Stimulated activated effector memory CD8-positive, alpha-beta T cell treated with anti-CD3 and anti-CD28 coated beads, Interleukin-12 subunit alpha, Interleukin-12 subunit beta, amount 100 ng/mL, for 72 hours (primary cell): ENCODE measurements at regions not wholly inside any gene's neighbourhood (a gene's known extent, or its start where the extent isn't known, plus 50 kb on each side); places are given as distances from the start of the nearest gene placed in this dataset.

Experiments used
- ATAC-seq: fragments of 150-1000 bp; cut with Tn5 transposase; 2 replicates; pipeline ENCODE4 v1.10.0; 2021
- DNase-seq, 2 donors: peaks; one replicate each; pipeline ENCODE4 v3.0.0; 2021 to 2022; ENCODE audit warnings: low spot score in 2 of 2
- H3K27ac Mint-ChIP-seq: one replicate; pipeline ENCODE4 v1.8.0; 2022; ENCODE audit warnings: mild to moderate bottlenecking, mixed read lengths
- H3K36me3 Mint-ChIP-seq: one replicate; pipeline ENCODE4 v1.8.0; 2022; ENCODE audit warnings: mild to moderate bottlenecking, mixed read lengths
- H3K4me1 Mint-ChIP-seq: one replicate; pipeline ENCODE4 v1.8.0; 2022; ENCODE audit warnings: mixed read lengths
- H3K4me3 Mint-ChIP-seq: one replicate; pipeline ENCODE4 v1.8.0; 2022; ENCODE audit warnings: mild to moderate bottlenecking, mixed read lengths
- H3K9me3 Mint-ChIP-seq: one replicate; pipeline ENCODE4 v1.8.0; 2022; ENCODE audit warnings: mixed read lengths

DNA sequence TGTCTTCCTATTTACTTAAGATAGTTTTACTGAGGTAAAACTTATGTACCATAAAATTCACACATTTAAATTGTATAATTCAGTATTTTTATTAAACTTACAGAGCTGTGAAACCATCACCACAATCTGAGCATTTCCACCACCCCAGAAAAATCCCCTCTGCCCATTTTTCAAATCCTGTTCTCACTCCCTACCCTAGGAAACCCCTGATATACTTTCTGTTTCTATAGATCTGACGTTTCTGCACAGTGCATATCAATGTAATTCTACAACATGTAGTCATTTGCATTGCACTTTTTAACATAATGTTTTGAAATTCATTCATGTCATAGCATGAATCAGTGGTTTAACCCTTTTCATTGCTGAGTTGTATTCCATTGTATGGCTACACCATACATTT, 96.7 kb upstream of the OPRM1 start:
- no peaks in the 10 kb centered on the region for H3K4me1 Mint-ChIP-seq
- ATAC-seq, result no peak

DNA sequence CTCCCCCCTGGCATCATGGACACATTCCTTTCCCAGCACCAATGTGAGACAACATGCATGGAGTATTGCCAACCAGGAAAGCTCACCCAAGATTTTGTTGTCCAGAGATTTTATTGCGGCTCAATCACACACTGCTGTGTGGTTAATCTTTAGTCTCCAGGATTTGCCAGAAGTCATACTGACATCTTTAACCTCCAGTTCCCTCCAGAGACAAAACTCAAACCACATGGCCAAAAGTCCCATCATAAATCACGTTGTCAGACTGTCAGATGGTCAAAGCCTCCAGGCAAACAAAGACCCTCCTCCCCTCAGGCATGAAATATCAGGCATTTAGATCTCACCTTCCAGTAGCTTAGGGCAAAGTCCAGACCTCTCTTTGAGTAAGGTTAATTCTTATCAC, 97.3 kb upstream of the OPRM1 start:
- no peak overlapping the region for H3K27ac Mint-ChIP-seq
- DNase-seq, result no peak

More for the DNA sequence above, 96.7 kb upstream of the OPRM1 start:
- no peak overlapping the region for H3K27ac Mint-ChIP-seq
- no peaks in the 10 kb centered on the region for H3K36me3 Mint-ChIP-seq
- no peak overlapping the region for H3K4me3 Mint-ChIP-seq
- no peak for DNase-seq
- H3K9me3 Mint-ChIP-seq, result peaks cover 2% of the 10 kb centered on the region

DNA sequence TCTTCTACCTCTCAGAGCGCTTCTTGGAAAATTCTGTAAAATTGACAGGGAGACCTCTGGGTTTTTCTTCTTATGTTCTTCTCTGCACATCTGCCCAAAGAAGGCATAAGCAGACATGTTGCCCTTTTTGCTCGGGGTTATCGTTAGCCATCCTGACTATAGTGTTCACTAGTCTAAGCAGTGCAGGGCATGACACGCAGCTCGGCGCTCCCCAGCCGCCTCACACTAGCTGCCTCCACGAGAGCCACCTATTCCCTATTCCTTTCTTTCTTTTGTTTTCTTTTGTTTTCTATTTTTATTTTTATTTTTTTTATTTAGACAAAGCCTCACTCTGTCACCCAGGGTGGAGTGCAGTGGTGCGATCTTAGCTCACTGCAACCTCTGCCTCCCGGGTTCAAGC, 100.2 kb upstream of the OPRM1 start:
- no peaks in the 10 kb centered on the region for H3K36me3 Mint-ChIP-seq
- no peak overlapping the region for H3K27ac Mint-ChIP-seq
- no peaks in the 10 kb centered on the region for H3K4me1 Mint-ChIP-seq
- ATAC-seq (no peak), DNase-seq (no peak)
- no peak overlapping the region for H3K4me3 Mint-ChIP-seq
- peaks cover 2% of the 10 kb centered on the region for H3K9me3 Mint-ChIP-seq

More for the DNA sequence above, 97.3 kb upstream of the OPRM1 start:
- no peak overlapping the region for H3K4me3 Mint-ChIP-seq
- no peaks in the 10 kb centered on the region for H3K4me1 Mint-ChIP-seq
- no peaks in the 10 kb centered on the region for H3K36me3 Mint-ChIP-seq
- H3K9me3 Mint-ChIP-seq, result peaks cover 2% of the 10 kb centered on the region
- no peak for ATAC-seq

DNA sequence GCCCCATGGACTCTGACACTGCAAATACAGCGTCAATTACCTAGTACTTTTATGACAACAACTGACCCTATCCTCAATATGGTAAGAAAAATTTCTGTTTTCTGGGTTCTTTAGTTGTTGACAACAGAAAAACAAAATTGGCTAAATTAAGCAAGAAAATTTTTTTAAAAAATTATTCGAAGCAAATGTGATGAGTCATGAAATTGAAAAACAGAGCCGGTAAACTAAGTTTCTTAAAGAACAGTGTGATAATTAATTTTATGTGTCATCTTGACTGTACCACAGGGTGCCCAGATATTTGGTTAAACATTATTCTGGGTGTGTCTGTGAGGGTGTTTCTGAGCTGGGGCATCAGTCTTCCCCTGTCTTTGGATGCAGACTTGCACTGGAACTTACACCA, 107.6 kb upstream of the OPRM1 start:
- ATAC-seq, result no peak
- Mint-ChIP-seq H3K27ac (no peak overlapping the region), H3K36me3 (no peaks in the 10 kb centered on the region), H3K4me3 (no peak overlapping the region), H3K9me3 (no peaks in the 10 kb centered on the region), H3K4me1 (no peaks in the 10 kb centered on the region)
- DNase-seq, result no peak

DNA sequence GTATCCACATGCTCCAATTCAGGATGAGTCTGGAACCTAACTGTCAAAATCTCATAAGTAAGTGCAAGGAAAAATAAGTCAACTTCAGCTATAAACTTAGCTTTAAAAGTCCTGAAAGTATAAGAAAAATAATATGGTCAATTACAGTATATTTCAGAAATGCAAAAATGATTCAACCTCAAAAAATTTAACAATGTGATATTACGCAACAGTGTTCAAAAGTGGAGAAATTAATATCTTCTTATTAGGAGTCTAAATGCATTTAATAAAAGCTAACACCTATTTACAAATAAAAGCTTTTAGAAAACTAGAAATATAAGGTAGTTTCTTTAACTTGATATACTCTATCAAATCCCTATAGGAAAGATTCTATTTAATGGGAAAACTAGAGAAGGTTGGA, 111.2 kb upstream of the OPRM1 start:
- H3K27ac Mint-ChIP-seq, result no peak overlapping the region
- H3K9me3 Mint-ChIP-seq, result peaks cover 2% of the 10 kb centered on the region

DNA sequence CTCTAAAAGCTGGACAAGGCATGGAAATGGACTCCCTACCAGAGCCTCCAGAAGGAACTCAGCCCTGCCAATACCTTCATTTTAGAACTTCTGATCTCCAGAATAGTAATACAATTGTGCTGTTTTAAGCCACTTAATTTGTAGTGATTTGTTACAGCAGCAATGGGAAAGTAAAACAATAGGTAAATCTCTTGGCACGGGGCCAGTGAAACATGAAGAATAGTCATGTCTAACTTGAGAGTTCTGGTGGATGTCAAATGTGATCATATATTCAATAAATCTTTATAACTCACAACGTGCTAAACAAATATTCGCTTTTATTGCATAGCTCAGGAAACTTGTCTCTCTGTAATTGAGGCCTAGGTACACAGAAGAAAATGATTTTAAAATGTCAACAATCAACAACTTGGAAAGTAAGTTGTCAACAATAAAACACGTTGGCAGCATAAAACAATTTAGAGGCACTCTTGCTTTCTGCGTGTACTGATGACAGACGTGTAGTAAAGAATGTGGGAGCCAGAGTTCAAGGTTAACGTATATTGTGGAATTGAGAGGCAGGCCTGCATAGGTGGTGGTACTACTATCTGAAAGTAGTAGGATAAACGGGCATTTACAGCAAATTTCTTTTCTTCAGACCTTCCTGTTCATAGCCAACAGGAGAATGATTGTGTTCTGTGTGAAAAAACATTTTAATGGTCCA, 140.5 kb upstream of the OPRM1 start:
- DNase-seq, result no peak
- Mint-ChIP-seq H3K4me3 (no peak overlapping the region), H3K36me3 (no peaks in the 10 kb centered on the region), H3K9me3 (peaks cover 5% of the 10 kb centered on the region), H3K4me1 (no peaks in the 10 kb centered on the region), H3K27ac (no peak overlapping the region)
- ATAC-seq, result no peak

More for the DNA sequence above, 111.2 kb upstream of the OPRM1 start:
- no peak for ATAC-seq
- H3K36me3 Mint-ChIP-seq, result no peaks in the 10 kb centered on the region
- DNase-seq, result no peak
- H3K4me1 Mint-ChIP-seq, result no peaks in the 10 kb centered on the region
- no peak overlapping the region for H3K4me3 Mint-ChIP-seq

DNA sequence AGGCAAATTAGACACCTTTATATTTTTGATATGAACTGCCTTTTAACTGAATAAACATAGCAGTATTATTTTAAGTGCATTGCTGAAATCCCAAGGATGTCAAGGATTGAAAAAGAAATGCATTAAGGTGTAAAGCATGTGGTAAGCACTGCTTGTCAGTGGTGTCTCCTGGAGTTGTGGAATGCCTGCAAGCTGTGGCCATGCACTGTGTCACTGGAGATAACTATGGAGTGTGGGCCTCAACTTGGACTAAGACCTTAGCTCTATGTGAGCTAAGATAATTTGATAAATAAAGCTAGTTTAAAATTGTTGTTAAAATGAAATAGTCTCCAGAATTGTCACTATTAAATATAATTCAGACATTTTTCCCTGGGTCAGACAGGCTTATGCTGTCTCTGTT, 156.6 kb upstream of the OPRM1 start:
- DNase-seq (no peak), ATAC-seq (no peak)
- Mint-ChIP-seq H3K4me1 (no peaks in the 10 kb centered on the region), H3K4me3 (no peak overlapping the region), H3K36me3 (no peaks in the 10 kb centered on the region), H3K27ac (no peak overlapping the region), H3K9me3 (peaks cover 12% of the 10 kb centered on the region)

DNA sequence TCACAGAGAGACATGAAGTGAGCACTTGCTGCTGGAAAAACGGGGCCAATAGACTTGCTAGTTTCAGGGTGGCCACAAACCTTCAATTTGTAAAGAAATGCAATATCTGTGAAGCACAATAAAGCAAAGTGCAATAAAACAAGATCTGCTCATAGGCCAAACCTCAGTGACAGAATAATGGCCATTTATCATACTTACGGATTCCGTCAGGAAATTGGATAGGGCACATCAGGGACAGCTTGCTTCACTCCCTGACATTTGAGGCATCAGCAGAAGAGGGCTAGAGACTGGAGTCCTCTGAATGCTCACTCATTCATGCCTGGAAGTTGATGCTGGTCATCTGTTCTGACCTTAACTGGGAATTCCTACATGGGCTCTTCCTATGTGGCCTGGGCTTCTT, 165.5 kb upstream of the OPRM1 start:
- no peaks in the 10 kb centered on the region for H3K36me3 Mint-ChIP-seq
- H3K4me1 Mint-ChIP-seq, result no peaks in the 10 kb centered on the region
- DNase-seq (no peak), ATAC-seq (no peak)
- peaks cover 8% of the 10 kb centered on the region for H3K9me3 Mint-ChIP-seq
- no peak overlapping the region for H3K27ac Mint-ChIP-seq
- H3K4me3 Mint-ChIP-seq, result no peak overlapping the region

DNA sequence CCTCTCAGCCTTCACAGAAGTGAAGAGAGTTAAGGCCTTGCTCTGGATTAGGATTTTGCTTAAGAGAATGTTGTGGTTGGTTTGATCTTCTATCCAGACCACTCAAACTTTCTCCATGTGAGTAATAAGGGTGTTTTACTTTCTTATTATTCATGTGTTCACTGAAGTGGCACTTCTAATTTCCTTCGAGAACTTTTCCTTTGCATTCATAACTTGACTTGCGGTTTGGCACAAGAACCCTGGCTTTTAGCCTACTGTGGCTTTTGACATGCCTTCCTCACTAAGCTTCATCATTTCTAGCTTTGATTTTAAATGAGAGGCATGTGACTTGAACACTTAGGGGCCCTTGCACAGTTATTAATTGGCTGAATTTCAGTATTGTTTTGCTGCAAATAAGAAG, 166.1 kb upstream of the OPRM1 start:
- Mint-ChIP-seq H3K9me3 (peaks cover 6% of the 10 kb centered on the region), H3K4me3 (no peak overlapping the region), H3K27ac (no peak overlapping the region), H3K4me1 (no peaks in the 10 kb centered on the region), H3K36me3 (no peaks in the 10 kb centered on the region)
- ATAC-seq (no peak), DNase-seq (no peak)

DNA sequence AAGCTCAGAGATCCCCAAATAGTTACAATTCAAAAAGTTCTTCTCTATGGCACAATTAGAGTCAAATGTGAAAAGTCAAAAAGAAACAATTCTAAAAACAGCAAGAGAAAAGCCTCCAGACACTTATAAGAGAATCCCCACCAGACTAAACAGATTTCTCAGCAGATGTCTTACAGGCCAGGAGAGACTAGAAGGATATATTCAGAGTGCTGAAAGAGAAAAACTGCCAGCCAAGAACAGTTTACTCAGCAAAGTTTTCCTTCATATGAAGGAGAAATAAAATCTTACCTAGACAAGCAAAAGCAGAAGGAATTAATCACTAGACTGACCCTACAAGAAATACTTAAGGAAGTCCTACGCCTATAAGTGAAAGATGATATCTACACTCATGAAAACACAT, 176.1 kb upstream of the OPRM1 start:
- H3K27ac Mint-ChIP-seq, result no peak overlapping the region
- ATAC-seq (no peak), DNase-seq (no peak)
- H3K4me1 Mint-ChIP-seq, result no peaks in the 10 kb centered on the region
- no peaks in the 10 kb centered on the region for H3K36me3 Mint-ChIP-seq
- H3K4me3 Mint-ChIP-seq, result no peak overlapping the region
- no peaks in the 10 kb centered on the region for H3K9me3 Mint-ChIP-seq

DNA sequence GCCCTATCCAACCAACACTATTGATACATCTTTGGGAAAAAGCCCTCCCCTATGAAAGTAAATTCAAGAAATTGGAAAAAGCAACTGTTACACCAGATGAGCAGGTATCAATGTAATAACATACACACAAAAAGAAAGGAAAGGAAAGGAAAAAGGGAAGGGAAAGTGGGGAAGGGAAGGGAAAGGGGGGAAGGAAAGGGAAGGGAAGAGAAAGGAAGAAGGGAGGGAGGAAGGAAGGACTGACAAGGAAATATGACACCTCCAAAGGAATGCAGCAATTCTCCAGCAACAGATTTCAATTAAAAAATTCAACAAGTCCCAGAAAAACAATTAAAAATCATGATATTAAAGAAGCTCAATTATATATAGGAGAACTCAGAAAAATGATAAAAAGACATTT, 176.9 kb upstream of the OPRM1 start:
- H3K4me1 Mint-ChIP-seq, result no peaks in the 10 kb centered on the region
- ATAC-seq (no peak), DNase-seq (no peak)
- H3K9me3 Mint-ChIP-seq, result no peaks in the 10 kb centered on the region
- H3K4me3 Mint-ChIP-seq, result no peak overlapping the region
- H3K36me3 Mint-ChIP-seq, result no peaks in the 10 kb centered on the region
- H3K27ac Mint-ChIP-seq, result no peak overlapping the region

DNA sequence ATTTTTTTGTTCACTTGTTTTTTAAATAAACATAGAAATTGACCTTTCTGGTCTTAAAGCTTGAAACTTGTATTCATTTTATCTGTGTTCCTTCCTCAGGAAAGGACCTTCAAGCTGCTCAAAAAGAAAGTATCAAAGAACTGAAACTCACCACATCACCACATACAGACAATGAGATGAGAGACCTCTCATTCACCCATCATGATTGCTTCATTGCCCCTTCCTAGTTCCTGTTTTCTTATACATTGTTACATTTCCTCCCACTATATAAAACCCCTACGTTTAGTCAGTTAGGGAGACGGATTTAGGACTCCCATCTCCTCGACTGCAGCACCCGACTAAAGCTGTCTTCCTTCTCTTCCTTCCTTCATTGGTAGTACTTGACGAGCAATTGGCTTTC, 180.5 kb upstream of the OPRM1 start:
- DNase-seq, result no peak
- Mint-ChIP-seq H3K9me3 (no peaks in the 10 kb centered on the region), H3K4me1 (no peaks in the 10 kb centered on the region), H3K27ac (no peak overlapping the region), H3K36me3 (no peaks in the 10 kb centered on the region), H3K4me3 (no peak overlapping the region)
- no peak for ATAC-seq

DNA sequence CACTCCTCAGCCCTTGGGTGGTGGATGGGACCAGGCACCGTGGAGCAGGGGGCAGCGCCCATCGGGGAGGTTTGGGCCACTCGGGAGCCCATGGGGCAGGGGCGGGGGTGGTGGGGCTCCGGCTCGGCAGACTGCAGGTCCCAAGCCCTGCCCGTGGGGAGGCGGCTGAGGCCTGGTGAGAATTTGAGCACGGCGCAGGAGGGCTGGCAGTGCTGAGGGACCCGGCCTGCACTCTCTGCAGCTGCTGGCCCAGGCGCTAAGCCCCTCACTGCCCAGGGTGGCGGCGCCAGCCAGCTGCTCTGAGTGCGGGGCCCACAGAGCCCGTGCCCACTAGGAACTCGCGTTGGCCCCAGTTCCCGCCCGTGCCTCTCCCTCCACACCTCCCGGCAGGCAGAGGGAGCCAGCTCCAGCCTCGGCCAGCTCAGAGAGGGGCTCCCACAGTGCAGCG, 182.1 kb upstream of the OPRM1 start:
- DNase-seq (no peak), ATAC-seq (no peak)
- no peaks in the 10 kb centered on the region for H3K36me3 Mint-ChIP-seq
- no peaks in the 10 kb centered on the region for H3K9me3 Mint-ChIP-seq
- no peak overlapping the region for H3K27ac Mint-ChIP-seq
- no peak overlapping the region for H3K4me3 Mint-ChIP-seq
- no peaks in the 10 kb centered on the region for H3K4me1 Mint-ChIP-seq

DNA sequence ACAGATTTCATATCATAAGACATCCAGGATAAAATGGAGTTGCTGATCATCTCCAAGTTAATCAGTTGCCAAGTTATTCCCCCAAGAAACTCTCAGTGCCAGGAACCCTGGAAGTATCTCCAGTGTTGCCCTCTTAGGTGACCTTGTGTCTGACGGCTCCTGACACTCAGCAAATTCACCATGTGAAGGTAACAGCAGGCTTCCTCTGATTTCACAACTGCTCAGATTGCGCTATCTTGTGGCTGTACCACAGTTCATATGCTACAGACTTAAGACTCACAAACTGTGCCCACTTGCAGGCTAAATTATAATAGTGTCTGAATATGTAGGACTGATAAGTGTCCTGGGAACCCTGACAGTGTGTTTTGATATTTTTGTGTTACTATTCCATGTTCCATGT, 186.6 kb upstream of the OPRM1 start:
- ATAC-seq, result no peak
- H3K4me3 Mint-ChIP-seq, result no peak overlapping the region
- H3K27ac Mint-ChIP-seq, result no peak overlapping the region
- DNase-seq, result no peak
- H3K9me3 Mint-ChIP-seq, result no peaks in the 10 kb centered on the region
- H3K36me3 Mint-ChIP-seq, result no peaks in the 10 kb centered on the region
- H3K4me1 Mint-ChIP-seq, result no peaks in the 10 kb centered on the region

DNA sequence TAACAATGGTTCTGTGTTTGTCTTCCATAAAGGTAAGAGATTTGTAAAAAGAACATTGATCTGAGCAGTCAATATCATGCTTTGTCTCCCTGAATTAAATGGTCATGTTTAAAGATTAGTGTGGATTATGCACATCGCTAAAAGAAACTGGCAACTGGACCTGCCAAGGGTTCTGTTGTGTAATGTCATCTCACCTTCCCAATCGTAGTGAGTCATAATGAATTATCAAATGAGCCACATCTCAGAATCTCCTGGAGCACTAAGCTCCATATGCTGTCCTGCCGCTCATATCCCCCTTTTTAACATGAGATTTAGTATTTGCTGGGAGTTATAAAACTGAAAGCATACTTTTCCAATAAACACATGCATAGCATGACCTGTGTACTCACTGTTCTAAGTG, 187.0 kb upstream of the OPRM1 start:
- DNase-seq, result no peak
- H3K36me3 Mint-ChIP-seq, result no peaks in the 10 kb centered on the region
- H3K9me3 Mint-ChIP-seq, result no peaks in the 10 kb centered on the region

DNA sequence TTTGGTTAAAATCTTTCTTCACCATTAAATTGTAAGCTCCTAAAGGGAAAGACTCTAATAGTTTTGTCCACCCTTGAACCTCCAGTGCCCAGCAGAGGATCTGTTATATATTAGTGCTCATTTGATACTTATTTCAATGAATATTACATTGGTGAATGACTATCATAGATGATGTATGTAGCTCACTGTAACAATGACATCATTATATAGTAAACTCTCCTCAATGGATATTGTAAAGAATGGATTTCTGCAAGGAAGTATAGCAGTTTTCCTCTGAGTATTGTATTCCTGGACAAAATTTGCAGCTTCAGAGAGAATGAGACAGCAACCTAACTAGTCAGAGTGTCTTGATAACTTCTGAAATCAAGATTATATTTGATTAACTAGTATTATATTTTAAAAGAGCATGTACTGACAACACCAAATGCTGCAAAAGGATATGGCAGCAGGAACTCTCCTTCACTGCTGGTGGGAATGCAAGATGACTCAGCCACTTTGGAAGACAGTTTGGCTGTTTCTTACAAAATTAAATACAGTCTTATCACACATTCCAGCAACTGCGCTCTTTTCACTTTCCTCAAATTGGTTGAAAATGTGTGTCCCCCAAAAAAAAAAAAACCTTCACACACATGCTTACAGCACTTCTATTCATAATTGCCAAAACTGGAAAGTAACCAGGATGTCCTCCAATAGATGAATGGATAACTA, 189.8 kb upstream of the OPRM1 start:
- peaks cover 2% of the 10 kb centered on the region for H3K9me3 Mint-ChIP-seq
- DNase-seq (no peak), ATAC-seq (no peak)
- no peaks in the 10 kb centered on the region for H3K36me3 Mint-ChIP-seq
- no peak overlapping the region for H3K4me3 Mint-ChIP-seq
- no peak overlapping the region for H3K27ac Mint-ChIP-seq
- H3K4me1 Mint-ChIP-seq, result no peaks in the 10 kb centered on the region

More for the DNA sequence above, 187.0 kb upstream of the OPRM1 start:
- Mint-ChIP-seq H3K27ac (no peak overlapping the region), H3K4me3 (no peak overlapping the region), H3K4me1 (no peaks in the 10 kb centered on the region)
- no peak for ATAC-seq
